ENCODE measurements at regions not wholly inside any gene's neighbourhood (a gene's known extent, or its start where the extent isn't known, plus 50 kb on each side); places are given as distances from the start of the nearest gene placed in this dataset.

- Histone ChIP-seq H3K27me3 (ENCODE audit: insufficient read depth, low read length) (peaks cover 2% of the 10 kb centered on the region), H4K20me1 (ENCODE audit: insufficient read depth, low read length) (no peaks in the 10 kb centered on the region), H3K9me3 (ENCODE audit: insufficient read depth, low read depth, low read length) (no peaks in the 10 kb centered on the region), H3K36me3 (ENCODE audit: insufficient read depth, low read length) (no peaks in the 10 kb centered on the region), H2AFZ (ENCODE audit: low read depth, low read length) (no peak overlapping the region), H3K4me2 (ENCODE audit: low read length) (no peak overlapping the region), H3K4me1 (ENCODE audit: insufficient read depth, low read length) (peaks cover 9% of the 10 kb centered on the region), H3K4me3 (ENCODE audit: insufficient read depth, low read depth, low read length) (no peak overlapping the region), H3K79me2 (ENCODE audit: insufficient read depth, low read length) (no peaks in the 10 kb centered on the region), H3K9ac (ENCODE audit: low read length) (no peak overlapping the region), H3K27ac (ENCODE audit: low read depth, low read length) (no peak overlapping the region)
- Mint-ChIP-seq H3K27me3 (ENCODE audit: low read depth, unreplicated experiment) (peaks cover 36% of the 10 kb centered on the region), H3K4me1 (ENCODE audit: low read depth, unreplicated experiment) (peaks cover 3% of the 10 kb centered on the region), H3K4me3 (ENCODE audit: unreplicated experiment) (no peak overlapping the region), H3K9me3 (ENCODE audit: unreplicated experiment) (peaks cover 3% of the 10 kb centered on the region), H3K27ac (ENCODE audit: unreplicated experiment) (no peak overlapping the region), H3K36me3 (ENCODE audit: low read depth, unreplicated experiment) (no peaks in the 10 kb centered on the region)
- DNase-seq (ENCODE audit: low read depth): peak; percentile 69
- no peak for FAIRE-seq
- TF ChIP-seq EZH2 (IDR thresholded peaks at IDR 0.05; ENCODE audit: insufficient read depth, low read length): no peak
- TF ChIP-seq CTCF (IDR thresholded peaks at IDR 0.05; ENCODE audit: insufficient read depth, low read depth, low read length): no peak
Observed at GRCh38 chr14:98131406-98131805, 1140.6 kb downstream of the BCL11B start.

GRCh38 chr14:98133806-98134205, 1138.2 kb downstream of the BCL11B start:
- Mint-ChIP-seq H3K36me3 (ENCODE audit: low read depth, unreplicated experiment) (no peaks in the 10 kb centered on the region), H3K9me3 (ENCODE audit: unreplicated experiment) (no peaks in the 10 kb centered on the region), H3K4me1 (ENCODE audit: low read depth, unreplicated experiment) (peaks cover 5% of the 10 kb centered on the region), H3K27ac (ENCODE audit: unreplicated experiment) (no peak overlapping the region), H3K4me3 (ENCODE audit: unreplicated experiment) (no peak overlapping the region), H3K27me3 (ENCODE audit: low read depth, unreplicated experiment) (peaks cover 33% of the 10 kb centered on the region)
- Histone ChIP-seq H3K27me3 (ENCODE audit: insufficient read depth, low read length) (peaks cover 2% of the 10 kb centered on the region), H3K4me2 (ENCODE audit: low read length) (no peak overlapping the region), H4K20me1 (ENCODE audit: insufficient read depth, low read length) (no peaks in the 10 kb centered on the region), H3K36me3 (ENCODE audit: insufficient read depth, low read length) (no peaks in the 10 kb centered on the region), H3K9ac (ENCODE audit: low read length) (no peak overlapping the region), H3K4me1 (ENCODE audit: insufficient read depth, low read length) (peaks cover 9% of the 10 kb centered on the region), H2AFZ (ENCODE audit: low read depth, low read length) (no peak overlapping the region), H3K27ac (ENCODE audit: low read depth, low read length) (no peak overlapping the region), H3K4me3 (ENCODE audit: insufficient read depth, low read depth, low read length) (no peak overlapping the region), H3K79me2 (ENCODE audit: insufficient read depth, low read length) (no peaks in the 10 kb centered on the region), H3K9me3 (ENCODE audit: insufficient read depth, low read depth, low read length) (no peaks in the 10 kb centered on the region)
- no peak for TF ChIP-seq EZH2 (IDR thresholded peaks at IDR 0.05; ENCODE audit: insufficient read depth, low read length)
- no peak for TF ChIP-seq CTCF (IDR thresholded peaks at IDR 0.05; ENCODE audit: insufficient read depth, low read depth, low read length)
- DNase-seq (ENCODE audit: low read depth): no peak
- no peak for FAIRE-seq

- TF ChIP-seq EZH2 (IDR thresholded peaks at IDR 0.05; ENCODE audit: insufficient read depth, low read length) (no peak), CTCF (IDR thresholded peaks at IDR 0.05; ENCODE audit: insufficient read depth, low read depth, low read length) (no peak)
- no peak overlapping the region for H3K27ac ChIP-seq (ENCODE audit: low read depth, low read length)
Observed at GRCh38 chr14:98136012-98136789, 1135.8 kb downstream of the BCL11B start.

More at GRCh38 chr14:98136012-98136789, 1135.8 kb downstream of the BCL11B start:
- peaks cover 31% of the 10 kb centered on the region for H3K27me3 Mint-ChIP-seq (ENCODE audit: low read depth, unreplicated experiment)
- Histone ChIP-seq H3K9me3 (ENCODE audit: insufficient read depth, low read depth, low read length) (no peaks in the 10 kb centered on the region), H3K27me3 (ENCODE audit: insufficient read depth, low read length) (no peaks in the 10 kb centered on the region), H4K20me1 (ENCODE audit: insufficient read depth, low read length) (no peaks in the 10 kb centered on the region), H3K36me3 (ENCODE audit: insufficient read depth, low read length) (no peaks in the 10 kb centered on the region), H3K4me2 (ENCODE audit: low read length) (no peak overlapping the region), H2AFZ (ENCODE audit: low read depth, low read length) (no peak overlapping the region), H3K4me3 (ENCODE audit: insufficient read depth, low read depth, low read length) (no peak overlapping the region), H3K4me1 (ENCODE audit: insufficient read depth, low read length) (peaks cover 6% of the 10 kb centered on the region), H3K79me2 (ENCODE audit: insufficient read depth, low read length) (no peaks in the 10 kb centered on the region), H3K9ac (ENCODE audit: low read length) (no peak overlapping the region)
- no peak overlapping the region for H3K4me3 Mint-ChIP-seq (ENCODE audit: unreplicated experiment)
- DNase-seq (ENCODE audit: low read depth) (no peak), FAIRE-seq (no peak)
- H3K9me3 Mint-ChIP-seq (ENCODE audit: unreplicated experiment): no peaks in the 10 kb centered on the region
- H3K27ac Mint-ChIP-seq (ENCODE audit: unreplicated experiment): no peak overlapping the region
- H3K4me1 Mint-ChIP-seq (ENCODE audit: low read depth, unreplicated experiment): peaks cover 4% of the 10 kb centered on the region
- H3K36me3 Mint-ChIP-seq (ENCODE audit: low read depth, unreplicated experiment): no peaks in the 10 kb centered on the region

Measured in astrocyte (in vitro differentiated cells and primary cell).